Astrocyte (in vitro differentiated cells and primary cell): ENCODE measurements at regions not wholly inside any gene's neighbourhood (a gene's known extent, or its start where the extent isn't known, plus 50 kb on each side); places are given as distances from the start of the nearest gene placed in this dataset.

Experiments
- DNase-seq: peaks from one replicate; pipeline ENCODE4 v3.0.0-alpha.2; 2010; ENCODE audit warnings: low read depth
- FAIRE-seq: peaks from 2 replicates; lab custom pipeline; 2011; peaks lifted over from hg19 to GRCh38; lab: Jason Lieb, UNC
- H2AFZ ChIP-seq: 2 replicates; pipeline ENCODE4 v1.6.0; 2012; ENCODE audit warnings: low read depth, low read length, inconsistent platforms
- H3K27ac ChIP-seq: 2 replicates; pipeline ENCODE4 v1.5.1; 2011; ENCODE audit warnings: low read depth, low read length, inconsistent platforms
- H3K27me3 ChIP-seq: 2 replicates; pipeline ENCODE4 v1.6.0; 2011; ENCODE audit warnings: low read length, inconsistent platforms; ENCODE audit not compliant: insufficient read depth
- H3K36me3 ChIP-seq: 2 replicates; pipeline ENCODE4 v1.5.1; 2011; ENCODE audit warnings: low read length, inconsistent platforms; ENCODE audit not compliant: insufficient read depth
- H3K4me1 ChIP-seq: 2 replicates; pipeline ENCODE4 v1.5.1; 2011; ENCODE audit warnings: low read length, inconsistent platforms; ENCODE audit not compliant: insufficient read depth
- H3K4me2 ChIP-seq: 2 replicates; pipeline ENCODE4 v1.6.0; 2012; ENCODE audit warnings: low read length, inconsistent platforms
- H3K4me3 ChIP-seq: 2 replicates; pipeline ENCODE4 v1.5.1; 2011; ENCODE audit warnings: low read depth, mild to moderate bottlenecking, low read length, inconsistent platforms; ENCODE audit not compliant: insufficient read depth
- H3K79me2 ChIP-seq: 2 replicates; pipeline ENCODE4 v1.6.0; 2012; ENCODE audit warnings: mild to moderate bottlenecking, low read length, inconsistent platforms; ENCODE audit not compliant: insufficient read depth
- H3K9ac ChIP-seq: 2 replicates; pipeline ENCODE4 v1.6.0; 2012; ENCODE audit warnings: mild to moderate bottlenecking, low read length, inconsistent platforms
- H3K9me3 ChIP-seq: 2 replicates; pipeline ENCODE4 v1.5.1; 2012; ENCODE audit warnings: low read depth, mild to moderate bottlenecking, low read length, inconsistent platforms; ENCODE audit not compliant: insufficient read depth
- H4K20me1 ChIP-seq: 2 replicates; pipeline ENCODE4 v1.6.0; 2012; ENCODE audit warnings: low read length, inconsistent platforms; ENCODE audit not compliant: insufficient read depth
- H3K27ac Mint-ChIP-seq: one replicate; pipeline ENCODE4 v1.8.0; 2021; ENCODE audit warnings: mild to moderate bottlenecking, mixed read lengths; ENCODE audit not compliant: unreplicated experiment
- H3K27me3 Mint-ChIP-seq: one replicate; pipeline ENCODE4 v1.8.0; 2021; ENCODE audit warnings: low read depth, mixed read lengths; ENCODE audit not compliant: unreplicated experiment
- H3K36me3 Mint-ChIP-seq: one replicate; pipeline ENCODE4 v1.8.0; 2021; ENCODE audit warnings: low read depth, mixed read lengths; ENCODE audit not compliant: unreplicated experiment
- H3K4me1 Mint-ChIP-seq: one replicate; pipeline ENCODE4 v1.8.0; 2021; ENCODE audit warnings: low read depth, mixed read lengths; ENCODE audit not compliant: unreplicated experiment
- H3K4me3 Mint-ChIP-seq: one replicate; pipeline ENCODE4 v1.8.0; 2021; ENCODE audit warnings: mild to moderate bottlenecking, moderate library complexity, mixed read lengths; ENCODE audit not compliant: unreplicated experiment
- H3K9me3 Mint-ChIP-seq: one replicate; pipeline ENCODE4 v1.8.0; 2021; ENCODE audit warnings: mild to moderate bottlenecking, mixed read lengths; ENCODE audit not compliant: unreplicated experiment
- CTCF ChIP-seq: IDR thresholded peaks from 2 replicates; pipeline ENCODE4 v1.5.1; 2011; ENCODE audit warnings: low read depth, mild to moderate bottlenecking, inconsistent platforms, low read length, moderate library complexity; ENCODE audit not compliant: insufficient read depth
- EZH2 ChIP-seq: IDR thresholded peaks from 2 replicates; pipeline ENCODE4 v1.6.1; 2012; ENCODE audit warnings: mild to moderate bottlenecking, low read length, inconsistent platforms; ENCODE audit not compliant: insufficient read depth

DNA sequence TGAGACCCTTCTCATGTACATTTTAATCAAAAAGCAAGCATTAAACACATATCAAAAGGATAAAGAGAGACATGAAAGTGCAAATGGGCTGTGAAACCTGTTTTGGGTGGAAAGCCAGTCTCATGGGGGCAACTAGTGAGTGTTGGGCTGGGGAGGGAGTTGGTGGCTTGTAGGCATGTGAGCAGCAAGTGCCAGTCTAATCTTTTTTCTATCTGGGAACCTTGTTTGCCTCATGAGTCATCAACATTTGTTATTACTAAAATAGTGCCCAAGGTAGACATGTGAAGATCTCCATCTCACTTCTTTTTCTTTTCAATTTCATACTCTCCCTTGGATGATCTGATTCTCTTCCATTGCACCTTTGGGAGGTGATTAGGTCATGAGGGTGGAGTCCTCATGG is 613.9 kb upstream of the GYPC start:
- Mint-ChIP-seq H3K27ac (no peak overlapping the region), H3K27me3 (no peaks in the 10 kb centered on the region), H3K4me3 (no peak overlapping the region), H3K9me3 (no peaks in the 10 kb centered on the region), H3K4me1 (no peaks in the 10 kb centered on the region), H3K36me3 (no peaks in the 10 kb centered on the region)
- TF ChIP-seq CTCF, result no peak
- no peak for TF ChIP-seq EZH2
- H3K9ac ChIP-seq, result no peak overlapping the region
- H3K36me3 ChIP-seq, result no peaks in the 10 kb centered on the region
- no peaks in the 10 kb centered on the region for H4K20me1 ChIP-seq
- no peak overlapping the region for H3K4me2 ChIP-seq
- H3K4me1 ChIP-seq, result no peaks in the 10 kb centered on the region
- FAIRE-seq, result no peak
- no peak overlapping the region for H2AFZ ChIP-seq
- H3K9me3 ChIP-seq, result no peaks in the 10 kb centered on the region
- H3K27me3 ChIP-seq, result no peaks in the 10 kb centered on the region
- no peak overlapping the region for H3K4me3 ChIP-seq
- no peak overlapping the region for H3K27ac ChIP-seq
- no peak for DNase-seq
- H3K79me2 ChIP-seq, result no peaks in the 10 kb centered on the region

DNA sequence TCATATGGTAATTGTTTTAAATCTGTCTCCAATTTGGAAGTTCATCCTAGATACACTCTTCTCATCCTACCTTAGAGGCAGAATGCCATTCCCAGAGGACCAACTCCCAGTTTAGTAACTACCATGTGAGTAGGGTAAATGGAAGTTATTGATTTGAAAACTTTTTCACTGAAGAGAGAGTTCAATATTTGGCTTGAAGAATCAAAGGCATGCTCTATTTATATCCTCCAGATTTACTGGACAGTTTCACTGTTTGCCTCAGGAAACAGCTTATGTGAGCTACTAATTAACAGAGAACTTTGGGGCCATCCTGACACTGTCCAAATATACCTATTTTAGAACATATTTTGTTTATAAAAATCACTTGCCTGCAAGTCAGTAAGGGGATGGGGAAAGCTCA is 607.2 kb upstream of the GYPC start:
- no peak for DNase-seq
- Histone ChIP-seq H3K27ac (no peak overlapping the region), H4K20me1 (no peaks in the 10 kb centered on the region), H3K36me3 (no peaks in the 10 kb centered on the region), H2AFZ (no peak overlapping the region), H3K4me1 (no peaks in the 10 kb centered on the region), H3K9ac (no peak overlapping the region), H3K4me3 (no peak overlapping the region), H3K9me3 (no peaks in the 10 kb centered on the region), H3K79me2 (no peaks in the 10 kb centered on the region), H3K27me3 (no peaks in the 10 kb centered on the region), H3K4me2 (no peak overlapping the region)
- Mint-ChIP-seq H3K4me1 (no peaks in the 10 kb centered on the region), H3K36me3 (no peaks in the 10 kb centered on the region), H3K9me3 (peaks cover 7% of the 10 kb centered on the region), H3K4me3 (no peak overlapping the region), H3K27ac (no peak overlapping the region), H3K27me3 (no peaks in the 10 kb centered on the region)
- no peak for FAIRE-seq
- no peak for TF ChIP-seq EZH2

- no peak overlapping the region for H3K27ac Mint-ChIP-seq
- DNase-seq (no peak), FAIRE-seq (no peak)
- Histone ChIP-seq H3K4me2 (no peak overlapping the region), H2AFZ (no peak overlapping the region), H3K4me1 (no peaks in the 10 kb centered on the region), H3K9ac (no peak overlapping the region), H3K27me3 (no peaks in the 10 kb centered on the region), H3K36me3 (no peaks in the 10 kb centered on the region), H3K79me2 (no peaks in the 10 kb centered on the region), H3K9me3 (no peaks in the 10 kb centered on the region), H4K20me1 (no peaks in the 10 kb centered on the region), H3K4me3 (no peak overlapping the region), H3K27ac (no peak overlapping the region)
- no peaks in the 10 kb centered on the region for H3K27me3 Mint-ChIP-seq
- H3K4me1 Mint-ChIP-seq, result no peaks in the 10 kb centered on the region
- H3K4me3 Mint-ChIP-seq, result no peak overlapping the region
- H3K9me3 Mint-ChIP-seq, result peaks cover 7% of the 10 kb centered on the region
- TF ChIP-seq EZH2 (no peak), CTCF (no peak)
- no peaks in the 10 kb centered on the region for H3K36me3 Mint-ChIP-seq
These were observed 606.5 kb upstream of the GYPC start for GRCh38 chr2:126049461-126049860.
